Colon (tissue), 2 donors: ENCODE measurements at regions not wholly inside any gene's neighbourhood (a gene's known extent, or its start where the extent isn't known, plus 50 kb on each side); places are given as distances from the start of the nearest gene placed in this dataset.
"Not testable (repeated sequence)": the region's sequence is repeated elsewhere in the genome, so short reads cannot be mapped to it uniquely, and the experiment has no call there.

Source experiments
- FAIRE-seq: peaks from 2 replicates; lab custom pipeline; 2012; peaks lifted over from hg19 to GRCh38; lab: Jason Lieb, UNC
- donor health status: control.
- donor health status: control.

DNA sequence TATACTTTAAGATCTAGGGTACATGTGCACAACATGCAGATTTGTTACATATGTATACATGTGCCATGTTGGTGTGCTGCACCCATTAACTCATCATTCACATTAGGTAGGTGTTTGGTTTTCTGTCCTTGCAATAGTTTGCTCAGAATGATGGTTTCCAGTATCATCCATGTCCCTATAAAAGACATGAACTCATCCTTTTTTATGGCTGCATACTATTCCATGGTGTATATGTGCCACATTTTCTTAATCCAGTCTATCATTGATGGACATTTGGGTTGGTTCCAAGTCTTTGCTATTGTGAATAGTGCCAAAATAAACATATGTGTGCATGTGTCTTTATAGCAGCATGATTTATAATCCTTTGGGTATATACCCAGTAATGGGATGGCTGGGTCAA is 747.1 kb upstream of the MEF2C start:
- FAIRE-seq: not testable (repeated sequence)

DNA sequence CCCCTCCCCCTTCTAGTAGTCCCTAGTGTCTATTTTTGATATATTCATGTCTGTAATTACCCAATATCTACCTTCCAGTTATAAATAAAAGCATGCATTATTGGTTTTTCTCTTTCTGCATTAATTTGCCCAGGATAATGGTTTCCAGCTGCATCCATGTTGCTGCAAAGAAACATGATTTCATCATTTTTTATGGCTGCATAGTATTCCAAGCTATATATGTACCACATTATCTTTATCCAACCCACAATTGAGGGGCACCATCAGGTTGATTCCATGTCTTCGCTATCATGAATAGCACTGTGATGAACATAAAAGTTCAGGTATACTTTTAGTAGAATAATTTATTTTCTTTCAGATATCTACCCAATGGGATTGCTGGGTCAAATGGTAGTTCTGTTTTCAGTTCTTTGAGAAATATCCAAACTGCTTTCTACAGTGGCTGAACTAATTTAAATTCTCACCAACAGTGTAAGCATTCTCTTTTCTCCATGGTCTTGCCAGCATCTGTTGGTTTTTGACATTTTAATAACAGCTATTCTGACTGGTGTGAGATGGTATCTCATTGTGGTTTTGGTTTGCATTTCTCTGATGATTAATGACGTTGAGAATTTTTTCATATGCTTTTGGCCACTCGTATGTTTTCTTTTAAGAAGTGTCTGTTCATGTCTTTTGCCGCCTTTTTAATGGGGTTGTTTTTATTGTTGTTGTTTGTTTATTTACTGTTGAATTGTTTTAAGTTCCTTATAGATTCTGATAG is 746.1 kb upstream of the MEF2C start:
- FAIRE-seq: no peak

DNA sequence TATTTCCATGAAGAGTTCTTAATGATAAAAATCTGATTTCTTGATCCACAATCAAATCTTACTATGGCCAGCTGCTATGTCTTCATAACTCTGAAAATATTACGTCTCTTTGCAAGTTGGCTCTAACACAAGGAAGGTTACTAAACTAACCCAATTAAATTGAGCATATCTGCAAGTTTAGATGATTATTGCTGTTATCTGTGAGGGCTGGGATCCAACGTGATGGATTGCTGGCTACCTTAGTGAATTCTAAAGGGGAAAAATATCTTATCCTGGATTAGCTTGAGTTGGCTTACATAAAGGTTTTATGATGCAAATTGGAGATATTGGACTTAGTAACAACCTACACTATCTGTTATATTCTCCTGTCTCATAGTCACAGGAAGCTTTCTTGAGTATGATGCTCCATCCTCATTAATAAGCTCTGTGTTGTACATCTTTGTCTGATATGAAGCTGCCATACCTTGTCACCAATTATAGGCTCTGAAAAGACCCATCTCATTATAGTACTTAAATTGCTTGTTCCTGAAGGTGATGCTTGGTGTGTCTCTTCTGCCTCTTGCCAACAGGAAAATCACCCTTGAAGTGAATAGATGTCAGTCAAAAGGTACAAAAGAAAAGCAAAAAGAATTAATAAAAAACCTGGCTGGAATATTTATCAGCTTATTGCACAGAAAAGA is 733.0 kb upstream of the MEF2C start:
- FAIRE-seq: no peak

DNA sequence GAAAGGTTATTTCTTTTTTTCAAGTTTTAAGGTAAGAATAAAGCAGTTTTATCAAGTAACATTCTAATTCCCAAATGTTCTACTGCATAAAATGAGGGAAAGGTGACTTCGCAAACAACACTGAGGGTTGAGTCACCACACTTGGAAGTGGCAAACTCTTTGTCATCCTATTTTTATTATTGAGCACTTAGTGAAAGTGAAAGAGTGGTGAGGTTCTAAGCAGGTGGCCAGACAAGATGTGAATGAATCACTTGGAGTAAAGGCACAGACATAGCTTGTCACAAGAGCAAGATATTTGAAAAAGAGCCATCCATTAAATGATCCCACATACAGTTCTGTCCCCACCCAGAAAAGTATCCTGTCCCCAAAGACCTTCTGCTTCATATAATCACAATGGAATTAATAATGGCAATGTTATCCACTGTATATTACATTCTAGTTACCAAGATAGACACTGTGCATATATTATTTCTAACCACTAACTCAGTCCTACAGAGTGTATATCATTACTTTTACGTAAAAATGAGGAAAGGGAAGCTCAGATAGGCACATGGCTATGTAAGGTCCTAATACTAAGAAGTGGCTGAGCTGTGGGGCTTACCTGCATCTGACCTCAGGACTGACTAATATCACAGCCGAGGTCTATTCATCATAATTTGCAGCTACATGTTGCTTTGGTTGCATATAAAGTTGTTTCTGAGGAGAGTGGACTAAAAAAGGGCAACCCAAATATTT is 730.4 kb upstream of the MEF2C start:
- no peak for FAIRE-seq

DNA sequence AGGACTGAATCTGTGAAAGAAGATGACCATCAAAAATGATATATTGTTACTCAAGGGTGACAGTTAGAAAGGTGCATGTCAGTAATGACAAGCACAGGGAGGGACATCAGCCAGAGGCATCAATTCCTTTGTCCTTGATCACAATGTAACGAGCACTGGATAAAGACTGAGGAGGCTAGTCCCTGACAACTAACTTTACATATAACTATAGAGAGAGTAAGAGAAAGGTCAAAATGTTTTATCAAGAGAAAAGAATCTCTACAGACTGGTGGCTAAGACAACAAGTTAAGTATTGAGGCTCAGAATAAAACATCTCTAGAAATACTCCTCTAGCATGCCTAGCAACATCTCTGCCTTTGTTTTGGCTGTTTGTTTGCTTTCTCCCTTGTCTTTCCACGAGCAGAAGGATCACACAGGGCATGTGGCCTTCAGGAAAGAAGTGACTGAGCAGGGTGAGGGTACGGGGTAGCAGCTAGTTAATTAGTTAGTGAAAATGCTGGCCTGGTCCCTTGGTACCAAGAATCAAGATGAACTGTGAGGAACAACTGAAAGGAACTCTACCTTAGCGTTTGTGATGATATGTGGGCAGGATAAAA is 724.1 kb upstream of the MEF2C start:
- no peak for FAIRE-seq

DNA sequence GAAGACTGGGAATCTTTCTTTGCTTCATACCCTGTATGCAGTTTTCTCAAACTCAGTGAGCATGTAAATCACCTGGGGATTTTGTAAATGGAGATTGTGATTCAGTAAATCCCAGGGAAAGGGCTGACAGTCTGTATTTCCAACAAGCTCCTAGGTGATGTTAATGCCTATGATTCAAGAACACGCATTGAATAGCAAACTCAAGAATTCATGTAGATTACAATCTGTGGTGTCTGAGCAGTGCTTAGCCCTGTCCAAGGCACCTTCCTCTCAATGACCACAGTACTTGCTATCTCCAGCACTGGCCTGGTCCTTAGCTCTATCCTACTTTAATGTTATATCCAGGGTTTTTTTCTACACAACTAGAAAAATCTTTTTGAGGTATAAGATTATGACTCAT is 721.4 kb upstream of the MEF2C start:
- FAIRE-seq: no peak

DNA sequence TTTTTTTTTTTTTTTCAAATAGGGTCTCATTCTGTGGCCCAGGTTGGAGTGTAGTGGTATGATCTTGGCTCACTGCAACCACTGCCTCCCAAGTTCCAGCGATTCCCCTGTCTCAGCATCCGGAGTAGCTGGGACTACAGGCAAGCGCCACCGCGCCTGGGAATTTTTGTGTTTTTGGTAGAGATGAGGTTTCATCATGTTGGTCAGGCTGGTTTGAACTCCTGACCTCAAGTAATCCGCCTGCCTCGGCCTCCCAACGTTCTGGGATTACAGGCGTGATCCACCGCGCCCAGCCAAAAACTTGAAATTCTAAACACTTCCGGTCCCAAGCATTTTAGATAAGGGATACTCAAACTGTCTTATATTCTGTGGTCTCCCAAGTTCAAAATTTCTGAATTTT is 718.9 kb upstream of the MEF2C start:
- FAIRE-seq: no peak

DNA sequence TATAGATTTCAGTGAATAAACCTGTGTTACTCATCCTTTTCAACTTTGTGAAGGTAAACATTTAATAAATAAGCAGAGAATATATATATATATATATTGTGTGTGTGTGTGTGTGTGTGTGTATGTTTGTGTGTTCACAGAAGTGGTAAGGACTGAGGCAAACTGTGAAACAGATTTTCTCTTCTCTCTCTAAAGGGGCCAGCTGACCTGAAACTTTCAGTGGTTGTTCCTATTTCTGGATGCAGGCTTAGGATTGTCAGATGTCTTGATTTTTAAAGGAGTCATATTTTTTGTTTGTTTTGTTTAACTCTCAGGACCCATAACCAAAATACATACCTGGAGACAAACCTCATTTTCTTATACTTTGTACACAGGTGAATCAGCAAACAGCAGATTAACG is 714.9 kb upstream of the MEF2C start:
- no peak for FAIRE-seq

DNA sequence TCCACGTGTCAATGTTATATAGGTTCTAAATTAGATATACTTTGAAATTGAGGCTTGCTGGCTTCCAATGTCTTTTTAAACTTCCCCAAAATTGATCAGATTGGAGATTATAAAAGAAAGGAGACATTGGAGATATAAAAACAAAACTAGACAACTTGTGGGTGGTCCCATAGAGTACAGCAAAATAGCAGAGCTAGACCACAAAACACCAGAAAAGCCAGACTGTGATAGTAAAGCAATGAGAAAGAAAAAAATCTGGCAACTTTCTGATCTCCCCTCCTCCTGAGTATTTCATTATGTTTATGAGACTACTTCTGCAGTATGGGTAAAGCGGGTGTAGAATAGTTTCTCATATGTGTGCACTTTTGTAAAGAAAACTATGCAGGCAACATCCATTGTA is 713.8 kb upstream of the MEF2C start:
- no peak for FAIRE-seq

DNA sequence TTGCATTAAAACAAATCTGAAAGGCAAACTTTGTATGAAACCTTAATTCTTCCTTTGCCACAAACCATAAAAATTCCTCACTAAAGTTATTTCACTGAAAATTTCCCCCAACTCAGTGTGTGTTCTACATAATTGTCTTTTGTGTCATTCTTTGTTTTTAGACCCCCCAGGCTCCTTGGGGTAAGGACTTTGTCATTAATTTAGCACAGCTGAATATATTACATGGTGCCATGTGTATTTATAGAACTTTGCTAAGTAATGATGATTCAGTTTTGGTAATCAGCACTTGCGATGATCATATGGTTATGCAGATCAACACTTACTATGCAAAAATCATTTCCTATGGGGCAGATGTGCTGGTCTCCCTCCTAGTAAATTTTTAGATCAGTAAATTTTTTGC is 712.1 kb upstream of the MEF2C start:
- FAIRE-seq: no peak

DNA sequence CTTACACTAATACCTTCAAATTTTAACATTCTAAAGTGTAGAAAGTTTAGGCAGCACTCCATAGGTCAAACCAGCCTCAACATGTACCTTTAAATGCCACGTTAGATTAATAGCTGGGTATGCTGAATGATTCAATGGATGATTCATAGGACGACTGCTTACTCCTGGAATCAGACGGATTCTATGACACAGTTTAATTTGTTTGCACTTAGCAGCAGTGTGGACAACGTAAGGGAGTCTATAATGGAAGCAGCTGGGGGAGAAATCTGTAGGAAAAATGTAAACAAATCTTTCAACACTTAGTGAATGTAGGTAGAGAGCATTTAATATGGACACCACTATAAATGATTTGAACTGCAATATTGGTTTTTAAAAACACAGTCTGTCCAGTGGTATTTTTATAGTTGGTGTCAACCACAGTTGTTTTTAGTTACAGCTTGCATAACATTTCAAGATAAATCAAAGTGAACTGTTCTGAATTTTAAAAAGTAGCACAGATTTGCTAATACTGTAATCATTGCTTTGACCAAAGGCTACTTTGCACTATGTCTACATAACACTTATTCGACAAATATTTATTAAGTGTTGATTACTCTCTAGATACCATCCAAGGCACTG is 701.5 kb upstream of the MEF2C start:
- FAIRE-seq: no peak

DNA sequence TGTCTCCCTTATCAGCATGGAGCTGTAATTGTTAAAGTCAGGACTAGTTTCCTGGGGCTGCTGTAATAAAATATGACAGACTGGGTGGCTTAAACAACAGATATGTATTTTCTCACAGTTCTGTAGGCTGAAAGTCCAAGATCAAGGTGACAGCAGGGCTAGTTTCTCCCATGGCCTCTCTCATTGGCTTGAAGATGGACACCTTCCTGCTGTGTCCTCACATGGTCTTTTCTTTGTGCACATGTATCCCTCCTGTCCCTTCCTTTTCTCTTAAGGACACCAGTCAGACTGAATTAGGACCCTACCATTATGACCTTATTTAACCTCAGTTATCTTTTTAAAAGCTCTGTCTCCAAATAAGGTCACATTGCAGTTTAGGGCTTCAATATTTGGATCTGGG is 700.5 kb upstream of the MEF2C start:
- FAIRE-seq: no peak

DNA sequence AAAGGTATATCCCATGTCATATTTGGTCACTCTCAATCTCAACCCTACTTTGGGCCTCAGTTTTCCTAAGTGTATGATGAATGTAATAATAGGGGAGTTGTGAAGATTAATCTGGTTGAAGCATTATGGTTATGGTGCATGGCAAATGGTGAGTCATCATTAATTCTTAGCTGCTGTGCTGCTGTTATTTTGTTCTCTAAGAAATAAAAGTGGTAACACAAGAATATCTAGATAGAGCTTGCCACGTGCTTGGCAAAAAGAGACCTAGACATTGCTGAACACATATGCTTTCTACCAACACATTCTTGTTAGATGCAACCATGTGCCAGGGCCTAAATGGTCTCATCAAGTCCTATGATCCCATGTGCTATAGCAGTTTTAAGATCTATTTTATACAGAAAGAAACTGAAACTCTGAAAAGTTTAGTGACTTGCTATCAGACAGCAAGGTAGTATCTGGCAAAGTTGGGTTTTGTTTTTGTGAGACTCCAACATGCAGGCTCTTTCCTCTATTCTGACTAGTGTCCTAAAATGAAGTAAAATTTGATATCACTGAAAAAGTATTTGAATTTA is 699.9 kb upstream of the MEF2C start:
- FAIRE-seq: no peak

DNA sequence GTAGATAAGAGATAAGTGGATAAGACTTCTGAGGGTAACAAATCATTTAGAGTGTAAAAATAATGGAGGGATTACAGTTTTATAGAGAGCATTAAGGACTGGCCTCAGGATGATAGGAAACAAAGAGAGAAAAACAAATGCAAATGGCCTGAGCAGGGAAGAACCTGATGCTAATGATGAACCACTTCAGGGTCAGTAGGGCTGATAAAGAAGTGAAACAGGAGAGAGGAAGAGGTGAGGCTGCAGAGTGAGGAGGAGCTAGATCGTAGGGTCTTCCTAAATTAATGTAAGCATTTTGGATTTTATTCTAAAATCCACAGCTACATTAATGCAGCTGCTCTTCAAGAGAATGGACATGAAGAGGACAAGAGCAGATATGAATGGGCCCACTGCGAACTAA is 698.0 kb upstream of the MEF2C start:
- no peak for FAIRE-seq

DNA sequence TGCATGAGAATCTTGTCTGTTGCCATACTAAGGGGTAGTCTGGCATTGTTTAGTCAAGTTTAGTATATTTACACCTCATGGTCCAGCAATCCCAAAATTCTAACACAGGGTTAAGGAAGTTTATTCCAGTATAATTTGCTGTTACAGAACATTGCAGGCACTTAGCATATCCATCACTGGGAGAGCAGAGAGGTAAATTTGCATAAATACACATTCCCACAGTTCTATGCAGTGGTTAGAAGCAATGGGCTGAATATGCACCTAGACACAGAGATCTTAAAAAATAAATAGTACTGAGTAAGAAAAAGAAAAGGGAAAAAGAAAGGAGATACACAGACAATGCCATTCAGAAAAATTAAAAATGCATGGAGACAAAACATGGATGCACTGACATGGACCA is 692.3 kb upstream of the MEF2C start:
- no peak for FAIRE-seq

DNA sequence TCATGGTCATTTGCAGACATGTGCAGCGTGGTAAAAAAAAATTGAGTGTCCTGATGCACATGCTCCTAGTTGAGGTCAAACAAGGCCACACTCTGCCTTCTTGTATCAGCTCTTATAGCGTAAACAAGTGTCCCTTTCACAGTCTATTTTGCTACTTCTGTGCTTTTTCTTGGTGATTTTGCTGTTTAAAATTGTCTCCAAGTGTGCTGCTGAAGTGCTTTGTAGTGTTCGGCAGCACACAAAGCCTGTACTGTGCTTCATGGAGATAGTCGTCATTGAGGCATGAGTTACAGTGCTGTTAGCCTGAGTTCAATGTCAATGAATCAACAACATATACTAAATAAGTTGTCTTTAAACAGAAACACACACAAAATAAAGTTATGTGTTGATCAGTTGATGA is 690.4 kb upstream of the MEF2C start:
- FAIRE-seq: no peak

DNA sequence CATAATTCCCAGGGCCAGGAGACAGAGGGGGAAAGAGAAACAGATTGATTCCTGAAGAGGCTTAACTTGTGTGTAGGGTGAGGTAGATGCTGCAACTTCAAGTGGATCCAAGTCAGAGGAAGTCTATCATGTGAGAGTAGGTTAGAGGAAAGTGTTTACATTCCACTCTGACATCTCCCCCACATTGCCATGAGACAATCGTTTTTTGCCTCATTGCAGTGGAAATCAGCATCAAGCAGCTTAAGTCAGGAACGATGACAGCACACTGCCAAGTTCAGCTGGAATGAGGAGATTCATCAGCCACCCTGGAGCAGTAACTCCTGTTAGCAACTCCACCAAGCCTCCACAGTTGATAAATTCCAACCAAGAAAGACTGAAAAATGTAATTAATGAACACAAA is 689.7 kb upstream of the MEF2C start:
- no peak for FAIRE-seq

DNA sequence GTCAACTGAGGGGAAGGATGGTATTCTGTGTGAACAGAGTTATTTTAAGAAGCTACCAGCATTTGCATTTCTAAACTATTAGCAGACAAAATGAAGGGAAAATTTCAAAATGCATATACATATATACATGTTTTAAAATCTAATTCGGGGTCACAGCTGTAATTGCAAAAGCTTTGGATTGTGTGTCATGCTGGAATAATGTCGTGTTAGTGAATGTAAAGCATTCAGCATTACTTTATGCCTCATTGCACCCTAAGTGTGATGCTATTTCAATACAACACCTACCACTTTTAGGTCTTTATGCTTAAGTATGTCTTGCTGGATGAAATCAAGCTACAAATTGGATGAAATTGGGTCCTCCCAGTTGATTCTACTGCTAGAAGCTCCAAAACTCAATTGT is 687.6 kb upstream of the MEF2C start:
- no peak for FAIRE-seq

DNA sequence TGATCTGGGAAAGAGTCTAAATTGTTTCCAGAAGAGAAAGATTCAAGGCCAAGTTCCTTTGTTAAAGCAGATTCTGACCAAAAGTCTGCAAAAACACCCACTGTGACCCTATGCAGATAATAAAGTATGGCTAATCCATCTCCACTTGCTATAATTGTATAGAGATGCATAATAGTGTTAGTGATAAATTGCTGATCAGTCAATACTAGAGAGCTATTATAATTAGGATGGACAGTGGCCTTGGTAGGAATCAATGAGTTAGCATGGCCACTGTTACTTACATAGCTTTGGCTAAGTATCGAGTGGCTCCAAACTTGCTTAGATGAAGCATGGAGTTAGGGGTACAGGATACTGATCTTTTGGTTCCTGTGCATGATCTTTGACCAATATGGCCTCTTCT is 683.4 kb upstream of the MEF2C start:
- FAIRE-seq: no peak

DNA sequence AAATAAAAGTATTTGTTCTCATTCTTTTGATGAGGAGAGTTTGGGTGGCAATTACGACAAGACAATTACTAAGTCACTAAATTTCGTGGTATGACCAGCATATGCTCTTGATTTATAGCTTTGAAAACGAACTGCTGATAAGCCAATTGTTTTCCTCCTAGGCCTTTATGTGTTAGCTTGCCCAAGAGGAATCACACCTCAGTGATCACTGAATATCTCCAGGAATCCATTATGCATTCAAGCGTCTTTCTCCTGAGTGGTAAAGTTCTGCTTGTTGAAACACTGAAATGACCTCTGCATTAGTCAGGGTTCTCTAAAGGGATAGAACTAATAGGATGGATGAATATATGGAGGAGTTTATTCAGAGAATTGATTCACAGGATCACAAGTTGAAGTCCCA is 677.7 kb upstream of the MEF2C start:
- no peak for FAIRE-seq

DNA sequence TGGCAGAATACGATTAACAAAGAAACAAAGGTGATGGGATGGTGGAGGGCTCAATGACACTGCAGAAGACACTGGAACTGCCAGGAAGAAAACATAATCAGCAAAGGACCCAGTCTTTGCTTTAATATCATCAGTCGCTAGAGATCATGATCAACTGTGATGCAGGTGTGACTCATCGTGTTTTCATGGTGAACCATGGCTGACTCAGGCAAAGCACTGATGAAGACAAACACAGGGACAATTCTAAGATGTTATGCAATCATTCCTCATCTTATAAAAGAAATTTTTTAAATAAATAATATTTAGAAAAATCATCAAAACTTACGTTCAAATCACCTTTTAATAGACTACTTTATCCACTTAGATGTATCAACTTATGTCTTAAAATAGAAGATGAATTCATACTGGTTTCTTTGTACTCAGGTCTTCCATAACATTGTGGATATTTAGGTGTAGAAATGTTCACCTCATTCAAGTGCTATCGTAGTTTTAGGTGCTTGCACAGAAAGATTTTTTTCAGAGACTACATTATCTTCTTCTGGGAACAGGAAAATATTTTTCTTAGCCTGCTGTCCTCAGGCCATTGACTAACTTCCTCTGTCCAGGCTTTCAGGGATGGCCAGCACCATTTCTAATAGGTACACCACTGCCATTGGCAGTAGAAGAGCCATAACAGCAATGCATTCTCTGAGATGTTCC is 673.4 kb upstream of the MEF2C start:
- no peak for FAIRE-seq

DNA sequence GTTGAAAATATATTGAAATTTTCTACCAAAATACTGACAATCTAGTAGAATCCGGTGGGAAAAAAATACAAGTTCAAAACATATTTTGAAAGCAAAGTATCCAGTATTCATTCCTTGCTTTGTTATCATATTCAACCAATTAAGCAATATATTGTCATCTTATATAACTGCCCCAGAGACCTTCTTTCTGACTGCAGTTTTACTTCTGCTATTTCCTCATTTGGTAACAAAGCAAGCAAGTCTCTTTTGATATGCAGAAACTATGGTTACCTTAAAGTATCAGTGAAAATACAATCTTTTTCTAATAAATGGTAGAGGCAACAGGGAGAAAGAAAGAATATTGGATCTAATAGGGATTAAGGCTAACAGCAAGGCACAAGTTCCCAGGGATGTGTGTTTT is 663.7 kb upstream of the MEF2C start:
- no peak for FAIRE-seq
